ENCODE measurements at regions not wholly inside any gene's neighbourhood (a gene's known extent, or its start where the extent isn't known, plus 50 kb on each side); places are given as distances from the start of the nearest gene placed in this dataset.

DNA sequence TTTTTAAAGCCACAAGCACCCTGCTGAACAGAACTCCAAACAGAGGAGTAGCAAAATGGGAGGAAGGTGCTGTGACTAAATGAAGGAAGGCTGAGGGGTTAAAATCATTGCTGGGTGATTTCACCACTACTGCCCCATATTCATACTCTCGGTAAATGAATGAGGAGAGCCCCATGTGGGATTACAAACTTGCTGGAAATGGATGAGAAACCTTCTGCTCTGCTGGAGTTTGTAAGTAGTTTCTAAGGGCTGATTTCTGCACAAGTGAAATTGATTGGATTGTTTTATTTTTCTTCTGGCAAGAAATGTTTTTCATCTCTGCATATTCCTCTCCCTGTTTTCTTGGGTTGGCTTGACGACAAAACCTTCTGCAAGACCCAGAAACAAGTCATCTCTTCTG, 533.5 kb upstream of the MMS22L start:
- no peak overlapping the region for H3K27ac ChIP-seq (ENCODE audit: low read depth in 2 of 2, low read length in 1 of 2)
- 49% methylated on average over 2 of the region's 2 CpGs for WGBS (ENCODE audit: low lambda C conversion rate)

DNA sequence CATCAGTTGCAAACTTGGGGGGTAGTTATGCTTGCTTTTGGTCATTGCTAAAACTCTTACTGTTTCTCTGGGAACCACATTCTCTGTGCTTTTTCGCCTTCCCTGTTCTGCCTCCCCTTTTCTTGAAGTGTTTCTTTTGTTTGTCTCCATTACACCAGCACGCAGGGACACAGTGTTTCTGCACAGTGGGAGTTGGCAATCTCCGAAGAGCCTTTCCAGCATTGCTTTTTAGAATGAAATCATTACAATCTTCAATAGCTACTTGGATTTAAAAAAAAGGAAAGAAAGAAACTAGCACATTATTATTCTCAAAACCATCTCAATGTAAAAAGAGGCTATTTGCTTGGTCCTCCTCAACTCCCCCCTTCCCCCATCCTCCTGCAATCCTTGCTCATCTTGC, 536.7 kb upstream of the MMS22L start:
- CTCF ChIA-PET: no interaction called here
- Histone ChIP-seq H3K27ac (ENCODE audit: low read depth in 2 of 2, low read length in 1 of 2) (no peak overlapping the region), H3K36me3 (replicated peaks in 1 of 2; ENCODE audit: control insufficient read depth in 1 of 2, insufficient read depth in 2 of 2, low read length in 1 of 2) (no peaks in the 10 kb centered on the region), H2AFZ (ENCODE audit: low read depth) (no peak overlapping the region), H3F3A (replicated peaks; ENCODE audit: insufficient read depth) (no peaks in the 10 kb centered on the region), H3K9ac (no peak overlapping the region), H3K9me2 (no peaks in the 10 kb centered on the region), H3K79me2 (ENCODE audit: insufficient read depth) (no peaks in the 10 kb centered on the region), H4K20me1 (ENCODE audit: insufficient read depth) (no peaks in the 10 kb centered on the region), H3K27me3 (ENCODE audit: insufficient read depth) (no peaks in the 10 kb centered on the region), H3K4me3 (ENCODE audit: low read depth in 2 of 2, low read length in 1 of 2) (no peak overlapping the region), H3K4me1 (ENCODE audit: control insufficient read depth in 1 of 2, insufficient read depth in 2 of 2, low read depth in 1 of 2, low read length in 1 of 2) (no peaks in the 10 kb centered on the region), H3K4me2 (no peak overlapping the region), H3K9me3 (no peaks in the 10 kb centered on the region)
- 49% methylated on average over 3 of the region's 3 CpGs for WGBS (ENCODE audit: low lambda C conversion rate)
- DNase-seq: no peak
- POLR2A ChIA-PET: no interaction called here
- no peak for TF ChIP-seq FOXJ3 (CRISPR knock-in tag; IDR thresholded peaks at IDR 0.05)
- no peak for TF ChIP-seq GATA2 (CRISPR knock-in tag; IDR thresholded peaks at IDR 0.05)
- TF ChIP-seq NRF1 (IDR thresholded peaks at IDR 0.05; ENCODE audit: low read depth, low read length): no peak
- no peak for TF ChIP-seq ELF1 (IDR thresholded peaks at IDR 0.05)
- no peak for TF ChIP-seq EP300 (IDR thresholded peaks at IDR 0.05; ENCODE audit: borderline replicate concordance in 1 of 2, low read depth in 1 of 2, low read length in 1 of 2)
- TF ChIP-seq MXI1 (IDR thresholded peaks at IDR 0.05; ENCODE audit: low read depth, low read length): no peak
- TF ChIP-seq RXRA (IDR thresholded peaks at IDR 0.05; ENCODE audit: borderline replicate concordance, low read depth): no peak
- no peak for TF ChIP-seq FOXM1 (IDR thresholded peaks at IDR 0.05; ENCODE audit: low read depth)
- TF ChIP-seq TAF1 (IDR thresholded peaks at IDR 0.05; ENCODE audit: borderline replicate concordance, low read depth, low read length): no peak
- TF ChIP-seq, protein P1, sequence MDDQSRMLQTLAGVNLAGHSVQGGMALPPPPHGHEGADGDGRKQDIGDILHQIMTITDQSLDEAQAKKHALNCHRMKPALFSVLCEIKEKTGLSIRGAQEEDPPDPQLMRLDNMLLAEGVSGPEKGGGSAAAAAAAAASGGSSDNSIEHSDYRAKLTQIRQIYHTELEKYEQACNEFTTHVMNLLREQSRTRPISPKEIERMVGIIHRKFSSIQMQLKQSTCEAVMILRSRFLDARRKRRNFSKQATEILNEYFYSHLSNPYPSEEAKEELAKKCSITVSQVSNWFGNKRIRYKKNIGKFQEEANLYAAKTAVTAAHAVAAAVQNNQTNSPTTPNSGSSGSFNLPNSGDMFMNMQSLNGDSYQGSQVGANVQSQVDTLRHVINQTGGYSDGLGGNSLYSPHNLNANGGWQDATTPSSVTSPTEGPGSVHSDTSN (IDR thresholded peaks at IDR 0.05): no peak
- no peak for TF ChIP-seq EZH2phosphoT487 (IDR thresholded peaks at IDR 0.05; ENCODE audit: borderline replicate concordance, low read depth)
- no peak for TF ChIP-seq SMC3 (IDR thresholded peaks at IDR 0.05; ENCODE audit: low read depth, low read length)

More for the DNA sequence above, 533.5 kb upstream of the MMS22L start:
- POLR2A ChIA-PET: no interaction called here
- Histone ChIP-seq H3K36me3 (replicated peaks in 1 of 2; ENCODE audit: control insufficient read depth in 1 of 2, insufficient read depth in 2 of 2, low read length in 1 of 2) (no peaks in the 10 kb centered on the region), H3F3A (replicated peaks; ENCODE audit: insufficient read depth) (no peaks in the 10 kb centered on the region), H3K4me3 (ENCODE audit: low read depth in 2 of 2, low read length in 1 of 2) (no peak overlapping the region), H3K27me3 (ENCODE audit: insufficient read depth) (no peaks in the 10 kb centered on the region), H3K9ac (no peak overlapping the region), H3K4me1 (ENCODE audit: control insufficient read depth in 1 of 2, insufficient read depth in 2 of 2, low read depth in 1 of 2, low read length in 1 of 2) (no peaks in the 10 kb centered on the region), H3K79me2 (ENCODE audit: insufficient read depth) (no peaks in the 10 kb centered on the region), H3K9me2 (no peaks in the 10 kb centered on the region), H4K20me1 (ENCODE audit: insufficient read depth) (no peaks in the 10 kb centered on the region), H3K4me2 (no peak overlapping the region), H3K9me3 (no peaks in the 10 kb centered on the region), H2AFZ (ENCODE audit: low read depth) (no peak overlapping the region)
- DNase-seq: no peak
- CTCF ChIA-PET: no interaction called here
- TF ChIP-seq NRF1 (IDR thresholded peaks at IDR 0.05; ENCODE audit: low read depth, low read length): no peak
- TF ChIP-seq REST (IDR thresholded peaks at IDR 0.05; ENCODE audit: low read depth, low read length): no peak
- TF ChIP-seq, protein P1 (IDR thresholded peaks at IDR 0.05): no peak
- TF ChIP-seq, protein P2, sequence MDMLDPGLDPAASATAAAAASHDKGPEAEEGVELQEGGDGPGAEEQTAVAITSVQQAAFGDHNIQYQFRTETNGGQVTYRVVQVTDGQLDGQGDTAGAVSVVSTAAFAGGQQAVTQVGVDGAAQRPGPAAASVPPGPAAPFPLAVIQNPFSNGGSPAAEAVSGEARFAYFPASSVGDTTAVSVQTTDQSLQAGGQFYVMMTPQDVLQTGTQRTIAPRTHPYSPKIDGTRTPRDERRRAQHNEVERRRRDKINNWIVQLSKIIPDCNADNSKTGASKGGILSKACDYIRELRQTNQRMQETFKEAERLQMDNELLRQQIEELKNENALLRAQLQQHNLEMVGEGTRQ (IDR thresholded peaks at IDR 0.05; ENCODE audit: borderline replicate concordance, low read depth, low read length): no peak
- TF ChIP-seq EP300 (IDR thresholded peaks at IDR 0.05; ENCODE audit: borderline replicate concordance in 1 of 2, low read depth in 1 of 2, low read length in 1 of 2): no peak
